ENCODE measurements at regions not wholly inside any gene's neighbourhood (a gene's known extent, or its start where the extent isn't known, plus 50 kb on each side); places are given as distances from the start of the nearest gene placed in this dataset.

- Histone ChIP-seq H3K4me3 (no peak overlapping the region), H3K9me3 (no peaks in the 10 kb centered on the region), H3K36me3 (no peaks in the 10 kb centered on the region), H3K27me3 (peaks cover 0 to 3% of the 10 kb centered on the region in 2 donors), H3K27ac (no peak overlapping the region), H3K4me1 (no peaks in the 10 kb centered on the region)
- intact Hi-C loops (cut with DNase I; ENCODE audit: low total_unique reads), result no loop called here
- TF ChIP-seq POLR2A (IDR thresholded peaks at IDR 0.05) (no peak), CTCF (IDR thresholded peaks at IDR 0.05) (no peak)
- DNase-seq, result no peak
Observed at GRCh38 chr2:104452558-104452957, 401.4 kb upstream of the POU3F3 start.

DNA sequence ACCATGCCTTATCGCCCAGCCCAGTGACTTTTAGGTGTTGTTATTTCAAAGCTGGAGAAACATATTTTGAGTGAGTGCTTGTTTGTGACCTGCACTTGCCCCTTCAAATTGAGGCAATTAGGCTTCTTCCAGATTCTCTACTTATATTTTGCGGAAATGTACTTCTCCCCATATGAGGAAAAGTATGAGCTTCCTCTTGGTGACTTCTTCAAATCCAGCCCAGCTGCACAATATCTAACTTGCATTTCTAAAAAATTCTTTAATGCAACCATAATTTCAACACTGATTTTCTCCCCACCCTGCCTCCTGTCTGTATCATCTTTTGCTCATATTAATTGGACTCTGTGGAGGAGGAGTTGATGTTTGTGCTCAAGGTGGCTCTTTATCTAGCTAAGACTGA is 391.2 kb upstream of the POU3F3 start:
- Histone ChIP-seq H3K27ac (no peak overlapping the region), H3K27me3 (no peaks in the 10 kb centered on the region), H3K9me3 (no peaks in the 10 kb centered on the region), H3K36me3 (no peaks in the 10 kb centered on the region), H3K4me1 (no peaks in the 10 kb centered on the region), H3K4me3 (no peak overlapping the region)
- TF ChIP-seq CTCF (IDR thresholded peaks at IDR 0.05) (no peak), POLR2A (IDR thresholded peaks at IDR 0.05) (no peak)
- DNase-seq, result no peak
- intact Hi-C loops (cut with DNase I; ENCODE audit: low total_unique reads), result no loop called here

DNA sequence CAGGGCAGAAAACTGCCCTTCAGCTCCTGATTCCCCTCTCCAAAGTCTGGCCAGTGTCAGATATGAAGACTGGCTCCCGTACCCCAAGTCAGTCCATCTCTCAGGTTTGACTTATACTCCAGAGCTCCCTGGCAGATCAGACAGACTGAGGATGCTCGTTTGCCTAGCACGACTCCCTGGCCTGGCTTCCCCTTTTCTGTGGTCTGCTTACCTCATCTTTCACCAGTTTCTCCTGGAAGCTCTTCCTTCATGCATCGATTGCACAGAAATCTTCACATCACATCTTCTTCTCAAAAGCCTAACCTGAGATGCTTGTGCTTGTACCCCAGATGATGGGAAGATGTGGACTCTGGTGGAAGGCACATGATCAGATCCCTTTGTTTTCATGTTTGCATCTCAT is 387.9 kb upstream of the POU3F3 start:
- Histone ChIP-seq H3K4me3 (no peak overlapping the region), H3K36me3 (no peaks in the 10 kb centered on the region), H3K27me3 (no peaks in the 10 kb centered on the region), H3K4me1 (no peaks in the 10 kb centered on the region), H3K9me3 (no peaks in the 10 kb centered on the region), H3K27ac (no peak overlapping the region)
- TF ChIP-seq CTCF (IDR thresholded peaks at IDR 0.05) (no peak), POLR2A (IDR thresholded peaks at IDR 0.05) (no peak)
- no peak for DNase-seq
- intact Hi-C loops (cut with DNase I; ENCODE audit: low total_unique reads), result no loop called here

GRCh38 chr2:104468846-104469245 is 385.1 kb upstream of the POU3F3 start:
- H3K4me1 ChIP-seq, result no peaks in the 10 kb centered on the region
- no peaks in the 10 kb centered on the region for H3K36me3 ChIP-seq
- TF ChIP-seq CTCF (IDR thresholded peaks at IDR 0.05) (no peak), POLR2A (IDR thresholded peaks at IDR 0.05) (no peak)
- intact Hi-C loops (cut with DNase I; ENCODE audit: low total_unique reads), result no loop called here
- no peak for DNase-seq
- no peaks in the 10 kb centered on the region for H3K9me3 ChIP-seq
- no peak overlapping the region for H3K4me3 ChIP-seq
- no peaks in the 10 kb centered on the region for H3K27me3 ChIP-seq
- H3K27ac ChIP-seq, result no peak overlapping the region

- intact Hi-C loops (cut with DNase I; ENCODE audit: low total_unique reads), result no loop called here
Observed at GRCh38 chr2:104472076-104472475, 381.8 kb upstream of the POU3F3 start.

More at GRCh38 chr2:104472076-104472475, 381.8 kb upstream of the POU3F3 start:
- H3K4me3 ChIP-seq, result no peak overlapping the region
- no peak for TF ChIP-seq CTCF (IDR thresholded peaks at IDR 0.05)
- TF ChIP-seq POLR2A (IDR thresholded peaks at IDR 0.05), result no peak
- no peaks in the 10 kb centered on the region for H3K27me3 ChIP-seq
- no peak overlapping the region for H3K27ac ChIP-seq
- H3K36me3 ChIP-seq, result no peaks in the 10 kb centered on the region
- H3K9me3 ChIP-seq, result no peaks in the 10 kb centered on the region
- no peaks in the 10 kb centered on the region for H3K4me1 ChIP-seq
- DNase-seq, result no peak

All from uterus (tissue), 3 donors.